Transverse colon (tissue), 4 donors: ENCODE measurements at regions not wholly inside any gene's neighbourhood (a gene's known extent, or its start where the extent isn't known, plus 50 kb on each side); places are given as distances from the start of the nearest gene placed in this dataset.

Experiments
- DNase-seq: peaks from one replicate; pipeline ENCODE4 v3.0.0-alpha.2; 2019
- H3K27ac ChIP-seq, 4 donors: fragments of 200-600 bp; sonication (generic); 2 replicates each; pipeline ENCODE4 v1.5.1; 2016 to 2018; ENCODE audit warnings: inconsistent platforms in 4 of 4
- H3K27me3 ChIP-seq: fragments of 200-600 bp; sonication (generic); 2 replicates; pipeline ENCODE4 v1.5.1; 2017; ENCODE audit warnings: inconsistent platforms
- H3K36me3 ChIP-seq, 4 donors: fragments of 200-600 bp; sonication (generic); 2 replicates each; pipeline ENCODE4 v1.5.1; 2017 to 2019; ENCODE audit warnings: inconsistent platforms in 4 of 4
- H3K4me1 ChIP-seq, 4 donors: fragments of 200-600 bp; sonication (generic); 2 replicates each; pipeline ENCODE4 v1.5.1; 2017 to 2020; ENCODE audit warnings: inconsistent platforms in 4 of 4
- H3K4me3 ChIP-seq, 4 donors: fragments of 200-600 bp; sonication (generic); 1 replicate in 1 of 4; 2 replicates in 3 of 4; pipeline versions ENCODE4 v1.5.1 to v1.6.1; 2017 to 2019; ENCODE audit warnings: inconsistent platforms in 4 of 4
- H3K9me3 ChIP-seq, 2 donors: fragments of 200-600 bp; sonication (generic); 2 replicates each; pipeline ENCODE4 v1.5.1; 2017 to 2019; ENCODE audit warnings: inconsistent platforms in 2 of 2
- CTCF ChIP-seq, 5 experiments: fragments of 200-600 bp in 3 of 5; fragments of 450-650 bp in 2 of 5; sonication (generic) in 3 of 5; IDR thresholded peaks; 1 replicate in 2 of 5; 2 replicates in 3 of 5; pipeline ENCODE4 v1.5.1; 2016 to 2017; ENCODE audit warnings: antibody characterized with exemption in 5 of 5, inconsistent platforms in 3 of 5, mild to moderate bottlenecking in 2 of 5, moderate library complexity in 1 of 5
- EP300 ChIP-seq: sonication (generic); formaldehyde crosslinking; IDR thresholded peaks from one replicate; pipeline ENCODE4 v1.6.1; 2017; ENCODE audit warnings: antibody characterized with exemption, low read depth
- POLR2A ChIP-seq: fragments of 450-650 bp; IDR thresholded peaks from one replicate; pipeline ENCODE4 v1.6.1; 2016; ENCODE audit warnings: antibody characterized with exemption, mild to moderate bottlenecking, moderate library complexity
- POLR2AphosphoS5 ChIP-seq, 3 donors: sonication (generic); formaldehyde crosslinking; IDR thresholded peaks; one replicate each; pipeline ENCODE4 v1.6.1; 2016; ENCODE audit warnings: antibody characterized with exemption in 3 of 3
- WGBS, 2 donors: methylation state at CpG; one replicate each; pipeline ENCODE4 v1.1.5; 2018; ENCODE audit warnings: low coverage in 1 of 2; 5-methylcytosine and 5-hydroxymethylcytosine counted together
- in situ Hi-C, 4 donors: fragments of 200-750 bp; cut with MboI; loops; one replicate each; pipeline versions ENCODE4 v1.15.0 to v1.15.1; 2017; ENCODE audit warnings: low sequenced_read_pairs in 3 of 4, low pct_ligation_motif_present in 1 of 4, low pct_unique_long_range_greater_than_20kb in 1 of 4
- intact Hi-C: fragments of 100-400 bp; cut with DNase I; formaldehyde crosslinking; loops from one replicate; pipeline ENCODE4 v1.15.1; 2023; ENCODE audit warnings: low total_unique reads

- H3K4me3 ChIP-seq: no peak overlapping the region
- H3K4me1 ChIP-seq: peaks cover under 1 to 16% (median 5%) of the 10 kb centered on the region in 4 donors
- H3K27ac ChIP-seq: no peak overlapping the region
- no peaks in the 10 kb centered on the region for H3K27me3 ChIP-seq
- H3K9me3 ChIP-seq: no peaks in the 10 kb centered on the region
- TF ChIP-seq POLR2AphosphoS5 (IDR thresholded peaks at IDR 0.05): no peak
- no peak for TF ChIP-seq EP300
- TF ChIP-seq POLR2A: no peak
- TF ChIP-seq CTCF (IDR thresholded peaks at IDR 0.05): no peak
- in situ Hi-C loops (no loop called here), intact Hi-C loops (no loop called here)
- no peak for DNase-seq
- WGBS, 2 donors: 27 to 33% methylated on average over 3 of the region's 3 CpGs
- H3K36me3 ChIP-seq: no peaks in the 10 kb centered on the region
Measured at GRCh38 chr13:34464011-34464410, 478.1 kb upstream of the NBEA start.

GRCh38 chr13:34465423-34465922 lies 476.6 kb upstream of the NBEA start:
- Histone ChIP-seq H3K27ac (no peak overlapping the region), H3K27me3 (no peaks in the 10 kb centered on the region), H3K4me3 (no peak overlapping the region), H3K4me1 (peaks cover 3 to 20% (median 8%) of the 10 kb centered on the region in 4 donors), H3K9me3 (no peaks in the 10 kb centered on the region), H3K36me3 (no peaks in the 10 kb centered on the region)
- no peak for DNase-seq
- in situ Hi-C loops: no loop called here
- WGBS, 2 donors: 84% methylated on average over 1 of the region's 1 CpG; no CpG with 5 or more reads in 1 of the 2 donors
- TF ChIP-seq EP300 (no peak), POLR2A (no peak), CTCF (IDR thresholded peaks at IDR 0.05) (no peak), POLR2AphosphoS5 (IDR thresholded peaks at IDR 0.05) (no peak)
- intact Hi-C loops: no loop called here

- in situ Hi-C loops (no loop called here), intact Hi-C loops (no loop called here)
- TF ChIP-seq POLR2A (no peak), EP300 (no peak), CTCF (IDR thresholded peaks at IDR 0.05) (no peak), POLR2AphosphoS5 (IDR thresholded peaks at IDR 0.05) (no peak)
- Histone ChIP-seq H3K4me3 (no peak overlapping the region), H3K27ac (no peak overlapping the region), H3K36me3 (no peaks in the 10 kb centered on the region), H3K9me3 (no peaks in the 10 kb centered on the region), H3K4me1 (peaks cover 3 to 20% (median 8%) of the 10 kb centered on the region in 4 donors), H3K27me3 (no peaks in the 10 kb centered on the region)
- DNase-seq: no peak
- WGBS, 2 donors: 94 to 95% methylated on average over 3 of the region's 3 CpGs
Measured at GRCh38 chr13:34466301-34466700, 475.8 kb upstream of the NBEA start.

GRCh38 chr13:34467450-34468083 lies 474.5 kb upstream of the NBEA start:
- no peak overlapping the region for H3K4me3 ChIP-seq
- no peak for DNase-seq
- in situ Hi-C loops (no loop called here), intact Hi-C loops (no loop called here)
- no peaks in the 10 kb centered on the region for H3K27me3 ChIP-seq
- no peaks in the 10 kb centered on the region for H3K9me3 ChIP-seq
- WGBS, 2 donors: 71 to 82% methylated on average over 1 to 3 of the region's 3 CpGs
- no peak overlapping the region for H3K27ac ChIP-seq
- H3K4me1 ChIP-seq: peaks cover 3 to 20% (median 8%) of the 10 kb centered on the region in 4 donors
- no peak for TF ChIP-seq EP300
- no peak for TF ChIP-seq CTCF (IDR thresholded peaks at IDR 0.05)
- TF ChIP-seq POLR2A: no peak
- no peak for TF ChIP-seq POLR2AphosphoS5 (IDR thresholded peaks at IDR 0.05)
- H3K36me3 ChIP-seq: no peaks in the 10 kb centered on the region
